Head of caudate nucleus (tissue), 42 donors: ENCODE measurements at regions not wholly inside any gene's neighbourhood (a gene's known extent, or its start where the extent isn't known, plus 50 kb on each side); places are given as distances from the start of the nearest gene placed in this dataset.

Source experiments
- DNase-seq, 42 donors: peaks; one replicate each; pipeline versions ENCODE4 v3.0.0 to v3.0.0-alpha.2; 2020 to 2021; ENCODE audit warnings: mixed read lengths in 7 of 42
- intact Hi-C: fragments of 100-400 bp; cut with DNase I; formaldehyde crosslinking; loops from one replicate; pipeline ENCODE4 v1.15.0; 2022

DNA sequence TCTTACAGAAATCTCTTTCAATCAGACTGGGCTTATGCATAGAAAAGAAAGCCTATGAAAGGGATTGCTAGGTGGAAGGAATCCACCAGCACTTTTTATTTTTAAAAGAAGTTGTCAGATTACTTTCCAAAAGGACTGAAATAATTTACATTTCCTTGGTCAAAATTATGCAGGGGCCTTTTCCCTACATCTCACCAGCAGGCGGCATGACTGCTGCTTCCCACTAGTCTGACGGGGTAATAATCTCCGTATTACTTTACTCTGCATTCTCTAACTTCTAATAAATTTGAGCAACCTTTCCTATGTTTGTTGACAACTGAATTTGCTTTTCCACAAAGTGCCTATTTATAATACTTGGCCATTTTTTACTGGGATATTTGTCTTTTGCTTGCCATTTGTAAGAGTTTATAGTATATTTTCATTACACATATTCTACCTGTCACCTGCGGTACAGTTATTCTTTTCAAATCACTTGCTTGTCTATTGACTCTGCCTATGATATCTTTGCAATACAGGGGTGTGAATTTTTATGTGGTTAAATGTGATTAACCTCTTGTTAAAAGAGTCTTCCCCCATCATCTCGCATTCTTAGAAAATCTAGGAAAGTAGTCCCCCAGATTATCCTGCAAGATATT, 51.9 kb upstream of the USP47 start:
- intact Hi-C loops = loop anchor here (5.0 to 10.0 kb wide), 2 partner anchors 165 to 763 kb away; partner anchors contain the start of gene GALNT18
- peak in 15 of 42 donors; percentile 10 to 80 (median 43) for DNase-seq

DNA sequence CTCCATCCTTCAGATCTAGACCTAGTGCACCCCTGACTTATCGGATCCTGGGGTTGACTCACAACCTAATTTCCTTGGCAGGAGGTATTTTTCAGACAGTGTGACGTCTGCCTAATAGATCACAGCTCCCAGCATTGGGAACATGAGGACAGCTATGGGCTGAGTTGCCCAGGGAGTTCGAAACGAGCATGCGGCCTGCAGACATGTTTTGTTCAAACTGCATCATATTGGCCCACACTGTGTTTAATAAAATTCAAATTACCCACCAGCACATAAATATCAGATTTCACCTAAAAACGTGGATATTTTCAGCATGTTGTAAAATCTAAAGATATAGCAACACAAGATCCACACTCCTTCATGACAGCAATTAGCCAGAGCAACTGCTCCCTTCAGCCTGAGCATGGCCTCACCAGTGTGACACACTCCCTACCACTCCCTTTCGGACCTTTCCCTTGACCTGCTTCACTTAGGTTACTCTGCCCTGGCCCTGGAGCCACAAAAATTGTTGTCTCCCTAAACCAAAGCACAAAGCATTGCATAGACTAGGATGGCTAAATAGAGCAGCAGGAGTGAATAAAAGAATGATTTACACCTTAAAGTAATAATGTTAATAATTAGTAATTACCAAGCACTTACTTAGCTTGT, 53.6 kb upstream of the USP47 start:
- peak in 1 of 42 donors; percentile 5 for DNase-seq
- intact Hi-C loops = loop anchor here (5.0 to 10.0 kb wide), 2 partner anchors 163 to 761 kb away; partner anchors contain the start of gene GALNT18

DNA sequence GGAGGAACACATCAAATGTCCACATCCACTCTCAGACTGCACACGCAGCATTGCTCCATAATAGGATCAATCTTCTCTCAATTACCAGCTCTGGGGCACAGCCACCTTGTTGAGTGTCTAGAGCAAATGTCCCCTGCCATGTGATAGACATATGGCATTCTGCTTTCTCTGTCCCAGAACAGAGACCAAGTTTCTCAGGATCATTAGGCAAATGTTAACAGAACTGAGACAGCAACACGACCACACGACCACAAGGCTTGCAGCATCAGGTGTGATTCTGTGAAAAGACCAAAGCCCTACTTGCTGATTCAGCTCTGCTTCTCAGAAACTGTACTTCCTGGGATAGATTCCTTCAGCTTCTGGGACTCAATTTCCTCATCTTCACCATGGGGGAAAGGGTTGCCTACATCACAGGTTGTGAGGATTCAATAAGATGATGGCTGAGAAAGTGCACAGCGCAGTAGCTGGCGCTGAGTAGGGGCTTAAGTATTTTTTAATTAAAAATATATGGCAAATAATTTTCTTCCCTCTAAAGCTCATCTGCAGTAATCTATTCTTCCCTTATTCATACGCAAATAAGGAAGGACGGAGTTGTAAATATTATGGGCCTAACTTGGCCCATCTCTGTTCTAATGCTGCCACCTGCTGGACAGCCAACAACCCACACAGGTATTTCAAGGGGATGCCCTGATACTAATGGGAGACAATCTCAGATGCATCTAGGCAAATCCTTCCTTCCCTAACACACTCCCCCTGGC, 54.3 kb upstream of the USP47 start:
- peak; percentile 58 to 94 (median 84) for DNase-seq
- intact Hi-C loops = loop anchor here (2.0 to 10.0 kb wide), 3 partner anchors 163 to 855 kb away; partner anchors contain the start of gene GALNT18

DNA sequence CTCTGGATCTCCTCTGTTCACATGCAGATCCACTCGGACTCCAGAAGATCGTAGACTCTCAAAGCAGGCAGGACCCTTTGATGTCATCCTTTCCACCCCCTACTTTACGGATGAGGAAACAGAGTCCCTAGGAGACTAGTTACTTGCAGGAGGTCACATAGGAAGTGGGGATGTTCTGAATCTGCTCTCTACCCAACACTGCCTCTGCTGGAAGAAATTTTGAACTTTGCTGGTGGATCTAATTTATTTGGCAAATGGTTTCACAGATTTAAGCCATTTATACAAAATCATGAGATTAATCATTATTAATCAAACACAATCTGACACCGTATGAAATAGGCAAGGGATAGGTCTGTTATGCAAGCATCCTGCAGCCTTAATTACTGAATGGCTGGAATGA, 55.0 kb upstream of the USP47 start:
- intact Hi-C loops = loop anchor here (2.0 to 10.0 kb wide), 3 partner anchors 162 to 854 kb away; partner anchors contain the start of gene GALNT18
- peak in 4 of 42 donors; percentile 16 to 44 (median 28) for DNase-seq

DNA sequence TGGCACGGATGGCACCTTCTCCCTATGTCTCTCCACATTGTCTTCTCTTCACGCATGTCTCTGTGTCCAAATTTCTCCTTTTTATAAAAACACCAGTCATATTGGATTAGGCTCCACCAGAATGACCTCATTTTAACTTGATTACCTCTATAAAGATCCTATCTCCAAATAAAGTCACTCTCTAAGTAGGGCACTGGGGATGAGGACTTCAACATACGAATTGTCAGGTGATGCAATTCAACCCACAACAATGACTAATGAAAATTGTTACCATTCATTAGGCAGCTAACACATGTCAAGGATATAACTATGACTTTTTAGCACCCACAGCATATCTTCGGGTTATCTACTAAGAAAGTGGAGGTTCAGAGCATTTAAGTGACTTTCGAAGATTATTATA, 55.5 kb upstream of the USP47 start:
- DNase-seq = no peak
- intact Hi-C loops = loop anchor here (2.0 to 10.0 kb wide), 3 partner anchors 161 to 853 kb away; partner anchors contain the start of gene GALNT18

- intact Hi-C loops = loop anchor here (10.0 kb wide), 1 partner anchor 158 kb away; the partner anchor contains the start of gene GALNT18
- DNase-seq = no peak
These were observed 59.2 kb upstream of the USP47 start for GRCh38 chr11:11782532-11783110.

DNA sequence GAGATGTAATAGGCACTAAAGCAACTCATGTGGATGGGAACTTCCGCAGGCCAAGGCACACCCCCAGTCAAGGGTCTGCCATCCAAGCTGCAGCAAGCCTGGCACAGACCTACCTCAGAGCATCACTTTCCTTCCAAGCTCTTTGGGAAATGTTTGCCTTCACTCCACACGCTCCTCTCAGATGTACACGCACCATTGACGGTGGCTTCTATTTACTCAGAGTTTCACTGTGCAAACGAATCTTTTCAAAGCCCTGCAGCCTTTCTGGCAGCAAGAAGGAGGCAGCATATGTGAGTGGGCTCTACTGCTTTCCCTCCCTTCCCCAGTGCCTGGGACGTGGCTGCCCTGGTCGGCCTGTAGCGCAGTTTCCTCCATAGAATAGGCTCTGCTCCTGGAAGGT, 60.9 kb upstream of the USP47 start:
- DNase-seq = no peak
- intact Hi-C loops = loop anchor here (10.0 kb wide), 1 partner anchor 156 kb away; the partner anchor contains the start of gene GALNT18

DNA sequence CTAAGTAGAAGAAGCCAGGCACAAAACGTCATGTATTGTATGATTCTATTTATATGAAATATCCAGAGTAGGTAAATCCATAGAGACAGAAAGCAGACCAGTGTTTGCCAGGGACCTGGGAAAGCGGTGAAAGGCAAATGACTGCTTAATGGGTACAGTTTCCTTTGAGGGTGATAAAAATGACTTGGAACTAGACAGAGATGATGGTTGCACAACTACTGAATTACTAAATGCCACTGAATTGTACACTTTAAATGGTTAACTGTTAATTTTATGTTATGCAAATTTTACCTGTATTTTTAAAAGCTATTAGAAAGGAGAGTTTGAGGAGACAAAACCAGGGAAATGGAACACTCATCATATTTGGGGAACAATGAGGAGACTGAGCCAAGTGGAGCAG, 61.8 kb upstream of the USP47 start:
- intact Hi-C loops = loop anchor here (10.0 kb wide), 1 partner anchor 155 kb away; the partner anchor contains the start of gene GALNT18
- no peak for DNase-seq

- intact Hi-C loops = no loop called here
These were observed 63.9 kb upstream of the USP47 start for GRCh38 chr11:11777897-11778296.

DNA sequence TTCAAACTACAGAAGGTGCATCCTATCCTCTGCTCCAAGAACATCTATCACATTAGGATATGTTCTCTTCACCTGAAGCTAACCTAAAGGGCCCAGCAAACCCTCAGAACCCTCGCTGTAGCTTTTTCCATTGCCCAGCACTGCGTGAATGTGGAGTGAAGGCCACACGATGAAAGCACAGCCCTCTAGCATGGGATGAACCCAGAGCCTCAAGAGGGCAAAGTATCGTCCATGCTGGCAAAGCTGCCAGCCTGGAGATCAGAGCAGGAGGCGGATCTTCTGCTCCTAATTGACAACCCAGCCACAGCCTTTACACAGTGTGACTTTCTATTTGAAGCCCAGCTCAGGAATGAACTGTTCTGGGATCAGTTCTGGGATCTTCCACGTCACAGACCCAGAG, 65.1 kb upstream of the USP47 start:
- intact Hi-C loops = no loop called here
- DNase-seq = no peak

More at GRCh38 chr11:11777897-11778296, 63.9 kb upstream of the USP47 start:
- no peak for DNase-seq

GRCh38 chr11:11774928-11775327, 66.8 kb upstream of the USP47 start:
- intact Hi-C loops = no loop called here
- DNase-seq = no peak

DNA sequence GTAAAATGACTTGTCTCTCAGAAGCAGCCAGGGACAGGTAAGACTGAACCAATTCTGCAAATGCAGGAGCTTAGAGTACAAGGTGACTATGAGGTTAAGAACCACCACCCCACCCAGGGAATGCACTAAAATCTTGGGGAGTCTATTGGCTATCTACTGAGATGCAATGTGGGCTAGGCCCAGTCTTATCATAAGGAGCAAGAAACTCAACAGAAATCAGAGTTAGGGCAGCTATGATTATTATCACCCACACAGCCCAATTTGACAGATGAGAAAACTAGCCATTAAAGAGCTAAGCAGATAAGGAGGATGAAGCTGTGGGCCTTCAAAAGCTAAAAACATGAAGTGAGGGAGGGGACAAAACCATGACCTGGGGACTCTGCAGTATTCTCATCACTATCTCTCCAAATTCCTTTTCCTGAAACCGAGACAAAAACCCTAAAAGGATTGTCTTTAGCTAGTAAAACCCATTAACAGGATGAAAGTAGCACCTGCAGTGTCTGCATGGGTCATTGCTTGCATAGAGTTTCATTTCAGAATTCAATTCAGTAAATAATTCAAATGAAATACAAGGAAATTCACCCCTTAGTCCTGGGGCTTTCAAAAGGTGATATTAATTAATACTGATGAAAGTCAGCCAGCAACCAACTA, 68.8 kb upstream of the USP47 start:
- DNase-seq = no peak
- intact Hi-C loops = no loop called here

GRCh38 chr11:11770921-11771486, 70.8 kb upstream of the USP47 start:
- intact Hi-C loops = no loop called here
- peak in 25 of 42 donors; percentile 17 to 79 (median 43) for DNase-seq

DNA sequence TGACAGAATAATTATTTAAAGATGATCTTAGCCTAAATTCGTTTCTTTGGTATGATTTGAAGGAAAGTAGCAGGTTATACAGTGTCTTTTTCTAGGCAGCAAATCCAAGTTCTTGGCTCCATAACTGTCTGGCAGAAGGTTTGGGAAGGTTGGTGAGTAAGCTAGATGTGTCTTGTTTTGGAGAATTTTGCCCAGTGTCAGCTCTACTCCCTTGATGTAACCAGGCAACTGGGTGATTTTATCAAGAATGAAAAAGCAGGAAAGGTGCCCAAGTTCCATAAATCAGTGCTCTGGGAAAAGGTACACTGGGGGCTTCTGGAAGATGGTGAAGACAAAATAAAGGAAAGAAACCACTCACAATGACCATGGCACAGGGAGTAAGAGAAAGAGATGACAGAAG, 71.5 kb upstream of the USP47 start:
- no peak for DNase-seq
- intact Hi-C loops = no loop called here

- DNase-seq = no peak
- intact Hi-C loops = no loop called here
These were observed 72.0 kb upstream of the USP47 start for GRCh38 chr11:11769782-11770181.

DNA sequence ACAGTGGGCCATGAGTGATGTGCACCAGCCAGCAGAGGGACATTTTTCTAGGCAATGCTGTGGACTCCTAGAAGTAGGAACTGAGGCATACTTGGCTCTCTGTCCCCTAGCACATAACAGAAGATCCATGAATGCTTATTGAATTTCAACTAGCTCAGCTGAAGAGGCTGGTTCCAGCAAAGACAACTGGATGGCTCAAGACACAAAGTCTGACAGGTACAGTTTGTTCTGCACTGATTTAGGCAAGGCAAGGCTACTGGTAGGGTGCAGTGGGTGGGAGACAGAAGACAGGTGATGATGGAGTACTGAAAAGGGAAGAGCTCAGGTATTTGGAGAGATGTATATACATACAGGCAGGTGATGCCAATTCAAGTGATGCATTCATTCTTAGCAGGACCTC, 72.4 kb upstream of the USP47 start:
- intact Hi-C loops = no loop called here
- DNase-seq = no peak

DNA sequence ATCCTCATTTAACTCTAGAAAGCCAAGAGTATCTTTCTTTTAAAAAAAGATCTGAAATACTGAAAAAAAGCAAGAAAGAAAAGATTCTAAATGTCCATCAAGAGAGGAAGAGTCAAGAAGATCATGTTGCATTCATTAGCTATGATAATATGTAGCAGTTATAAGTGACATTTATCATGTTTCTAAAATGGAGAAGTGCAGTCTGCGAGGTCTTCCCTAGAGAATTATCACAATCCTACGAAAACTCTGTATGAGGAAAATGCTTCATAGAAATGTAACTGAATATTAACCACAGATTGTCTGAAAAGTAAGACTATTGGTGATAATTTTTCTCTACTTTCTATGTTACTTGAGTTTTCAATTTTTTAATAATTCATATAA, 77.4 kb upstream of the USP47 start:
- no peak for DNase-seq
- intact Hi-C loops = no loop called here

DNA sequence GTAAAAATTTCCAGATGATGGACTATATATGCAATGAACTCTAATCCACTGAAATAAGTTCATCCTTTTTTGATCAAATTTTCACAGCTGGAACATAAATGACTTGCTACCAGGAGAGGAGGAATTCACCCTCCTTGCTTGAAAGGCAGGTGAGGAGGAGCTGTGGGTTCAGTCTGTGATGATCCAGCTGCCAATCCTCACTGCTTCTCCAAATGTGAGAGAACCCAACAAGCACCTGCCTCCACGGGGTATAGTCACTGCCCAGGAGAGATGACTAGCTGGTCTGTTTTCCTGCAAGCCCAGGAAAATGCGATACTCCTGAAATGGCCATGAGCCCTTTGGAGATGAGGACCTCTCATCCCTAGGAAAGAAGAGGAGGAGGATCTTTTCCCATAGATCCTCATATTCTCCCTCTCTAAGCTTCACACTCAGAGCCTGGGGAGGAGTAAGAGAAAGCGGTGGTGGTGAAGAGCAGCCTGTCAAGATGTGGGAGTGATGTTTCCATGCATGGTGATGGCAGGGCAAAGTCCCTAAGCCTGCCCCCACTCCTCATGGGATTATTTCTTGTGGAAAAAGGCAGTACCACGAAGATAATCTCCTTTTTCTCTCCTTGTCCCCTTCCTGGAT, 77.9 kb upstream of the USP47 start:
- intact Hi-C loops = no loop called here
- DNase-seq = peak in 26 of 42 donors; percentile 5 to 75 (median 32)
